GM11168 (cell line): ENCODE measurements at regions not wholly inside any gene's neighbourhood (a gene's known extent, or its start where the extent isn't known, plus 50 kb on each side); places are given as distances from the start of the nearest gene placed in this dataset.

Source experiments
- in situ Hi-C: fragments of 300-500 bp; cut with MboI; formaldehyde crosslinking; loops from one replicate; pipeline ENCODE4 v1.12.0; 2022; ENCODE audit warnings: low sequenced_read_pairs; ENCODE audit not compliant: unreplicated experiment

- in situ Hi-C loops = no loop called here
These were observed 182.0 kb downstream of the PLPP3 start for GRCh38 chr1:56397409-56397808.

DNA sequence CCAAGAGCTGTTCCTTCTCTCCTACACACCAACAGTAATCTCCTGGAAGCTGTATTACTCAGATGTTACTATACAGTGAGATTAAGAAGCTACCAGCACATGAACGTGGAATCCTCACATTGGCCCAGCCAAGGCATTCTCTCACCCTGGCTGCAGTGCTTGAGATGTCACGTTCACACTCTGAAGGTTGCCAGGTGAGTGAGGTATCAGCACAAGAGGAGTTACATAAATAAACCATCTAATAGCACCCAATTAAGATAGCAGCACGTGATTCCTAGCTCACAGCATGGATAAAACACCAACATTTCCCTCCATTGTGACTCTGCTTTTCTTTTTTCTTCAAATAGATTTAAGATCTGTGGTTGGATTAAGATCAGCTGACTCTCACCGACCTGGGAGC, 182.8 kb downstream of the PLPP3 start:
- in situ Hi-C loops = no loop called here

- in situ Hi-C loops = no loop called here
These were observed 183.6 kb downstream of the PLPP3 start for GRCh38 chr1:56395776-56396175.

DNA sequence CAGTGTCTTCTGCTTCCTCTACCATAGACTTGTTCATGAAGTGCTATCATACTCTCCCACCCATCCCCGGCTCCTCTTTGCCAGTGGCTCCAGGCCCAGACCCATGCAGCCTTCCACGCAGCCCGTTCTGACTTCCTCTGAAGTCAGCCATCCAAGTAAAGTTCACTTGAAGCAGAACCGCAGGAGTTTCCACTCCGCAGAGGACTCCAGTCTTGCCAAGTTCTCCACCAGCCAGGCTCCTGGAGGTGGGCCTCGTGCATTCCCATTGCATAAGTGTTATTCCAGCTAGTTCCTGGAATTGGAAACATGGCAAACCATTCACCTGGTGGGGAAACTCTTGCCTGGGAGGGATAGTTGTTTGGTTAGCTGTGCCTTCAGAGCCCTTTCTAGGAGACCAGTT, 185.1 kb downstream of the PLPP3 start:
- in situ Hi-C loops = no loop called here

- in situ Hi-C loops = no loop called here
These were observed 188.2 kb downstream of the PLPP3 start for GRCh38 chr1:56390934-56391731.

DNA sequence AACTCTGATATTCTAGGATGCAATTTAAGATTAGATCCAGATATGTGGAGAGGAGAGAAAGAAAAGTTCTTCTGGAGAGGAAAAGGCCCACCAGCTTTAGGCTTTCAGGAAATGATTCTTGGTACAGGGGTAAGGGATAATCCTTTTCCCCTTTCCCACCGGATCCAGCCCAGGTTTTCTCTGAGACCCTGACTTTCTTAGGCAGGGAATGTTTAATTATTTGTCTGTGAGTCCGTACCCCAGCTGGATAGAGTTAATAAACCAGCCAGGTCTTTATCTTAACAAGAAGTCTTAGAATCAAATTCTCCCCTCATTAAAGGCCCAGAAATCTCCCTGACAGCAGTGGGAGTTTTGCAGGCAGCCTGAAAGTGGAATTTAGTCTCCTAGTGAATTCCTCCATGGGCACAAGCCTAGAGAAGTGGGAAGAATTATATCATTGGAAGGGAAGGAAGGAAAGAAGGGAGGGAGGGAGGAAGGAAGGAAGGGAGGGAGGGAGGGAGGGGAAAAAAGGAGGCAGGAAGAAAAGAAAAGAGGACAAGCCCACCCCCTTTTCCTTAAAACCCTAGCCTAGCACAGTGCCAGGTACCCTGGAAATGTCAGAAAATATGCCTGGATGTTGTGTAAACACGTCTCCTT, 189.0 kb downstream of the PLPP3 start:
- in situ Hi-C loops = no loop called here

- in situ Hi-C loops = no loop called here
These were observed 189.6 kb downstream of the PLPP3 start for GRCh38 chr1:56389813-56390212.

GRCh38 chr1:56387071-56387740, 192.2 kb downstream of the PLPP3 start:
- in situ Hi-C loops = no loop called here

GRCh38 chr1:56385314-56385713, 194.0 kb downstream of the PLPP3 start:
- in situ Hi-C loops = no loop called here

DNA sequence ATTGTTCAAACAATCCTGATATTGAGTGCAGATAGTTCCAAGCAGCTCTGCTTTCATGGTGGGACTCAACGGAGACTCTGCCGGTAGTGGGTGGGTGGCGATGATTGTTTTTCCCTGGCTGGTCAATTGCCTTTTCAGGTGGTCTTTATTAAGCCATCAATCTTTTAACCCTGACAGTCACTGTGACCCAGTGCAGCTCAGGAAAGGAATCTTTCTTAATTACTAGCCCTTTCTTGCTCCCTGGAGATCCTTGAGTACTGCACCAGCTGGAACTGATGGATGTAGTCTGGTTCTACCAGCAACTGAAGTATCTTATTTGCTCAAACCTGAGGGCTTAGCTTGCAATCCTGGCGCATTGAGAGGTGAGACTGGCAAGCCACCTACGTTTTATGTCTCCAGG, 196.4 kb downstream of the PLPP3 start:
- in situ Hi-C loops = no loop called here

GRCh38 chr1:56380531-56380930, 198.8 kb downstream of the PLPP3 start:
- in situ Hi-C loops = no loop called here

GRCh38 chr1:56378341-56379070, 200.9 kb downstream of the PLPP3 start:
- in situ Hi-C loops = no loop called here

GRCh38 chr1:56377431-56377830, 201.9 kb downstream of the PLPP3 start:
- in situ Hi-C loops = no loop called here

- in situ Hi-C loops = no loop called here
These were observed 203.0 kb downstream of the PLPP3 start for GRCh38 chr1:56376188-56376984.

DNA sequence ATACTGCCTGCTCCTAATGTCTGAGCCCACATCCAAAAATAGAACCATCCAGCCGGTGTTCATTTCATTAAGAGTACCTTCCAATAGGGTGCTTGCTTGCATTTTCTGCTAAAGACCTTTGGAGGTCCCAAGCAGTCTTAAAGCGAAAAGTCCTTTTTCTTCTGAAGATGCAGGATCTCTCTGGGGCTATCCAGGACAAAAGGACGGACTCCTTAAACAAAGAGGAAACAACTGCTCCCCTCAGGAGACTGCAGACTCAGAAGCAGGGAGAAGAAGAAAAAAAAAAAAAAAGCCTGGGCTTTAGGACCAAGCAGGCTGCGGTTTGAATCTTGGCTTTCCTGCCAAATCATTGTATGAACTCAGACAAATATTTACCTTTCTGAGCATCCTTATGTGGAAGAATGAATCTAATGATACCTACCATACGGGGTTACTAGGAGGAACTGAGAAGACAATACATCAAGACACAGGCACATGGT, 204.0 kb downstream of the PLPP3 start:
- in situ Hi-C loops = no loop called here

GRCh38 chr1:56374026-56374974, 205.1 kb downstream of the PLPP3 start:
- in situ Hi-C loops = no loop called here

- in situ Hi-C loops = no loop called here
These were observed 208.8 kb downstream of the PLPP3 start for GRCh38 chr1:56370513-56370912.

- in situ Hi-C loops = no loop called here
These were observed 216.2 kb downstream of the PLPP3 start for GRCh38 chr1:56363007-56363770.
